Esophagus muscularis mucosa (tissue), 4 donors: ENCODE measurements at regions not wholly inside any gene's neighbourhood (a gene's known extent, or its start where the extent isn't known, plus 50 kb on each side); places are given as distances from the start of the nearest gene placed in this dataset.

Source experiments
- DNase-seq: peaks from one replicate; pipeline ENCODE4 v3.0.0-alpha.2; 2017; ENCODE audit errors: extremely low spot score
- H3K27ac ChIP-seq, 4 donors: fragments of 200-600 bp; sonication (generic); replicated peaks in 1 of 4; 1 replicate in 3 of 4; 2 replicates in 1 of 4; pipeline ENCODE4 v1.5.1; 2016 to 2019; ENCODE audit warnings: mild to moderate bottlenecking in 1 of 4
- H3K27me3 ChIP-seq, 4 donors: fragments of 200-600 bp; sonication (generic); one replicate each; pipeline versions ENCODE4 v1.5.1 to v1.6.0; 2016 to 2019
- H3K36me3 ChIP-seq, 4 donors: fragments of 200-600 bp; sonication (generic); one replicate each; pipeline ENCODE4 v1.5.1; 2016 to 2019
- H3K4me1 ChIP-seq, 4 donors: fragments of 200-600 bp; sonication (generic); one replicate each; pipeline ENCODE4 v1.5.1; 2016 to 2019
- H3K4me3 ChIP-seq, 4 donors: fragments of 200-600 bp; sonication (generic); 1 replicate in 2 of 4; 2 replicates in 2 of 4; pipeline ENCODE4 v1.5.1; 2016 to 2019; ENCODE audit warnings: mild to moderate bottlenecking in 4 of 4, moderate library complexity in 1 of 4
- H3K9me3 ChIP-seq, 4 donors: fragments of 200-600 bp; sonication (generic); 1 replicate in 3 of 4; 2 replicates in 1 of 4; pipeline ENCODE4 v1.5.1; 2016 to 2019
- EP300 ChIP-seq: sonication (generic); formaldehyde crosslinking; IDR thresholded peaks from one replicate; pipeline ENCODE4 v1.6.1; 2017; ENCODE audit warnings: antibody characterized with exemption
- POLR2A ChIP-seq: fragments of 450-650 bp; IDR thresholded peaks from one replicate; pipeline ENCODE4 v1.6.1; 2017; ENCODE audit warnings: antibody characterized with exemption, moderate library complexity, mild to moderate bottlenecking, low read depth
- POLR2AphosphoS5 ChIP-seq, 2 donors: sonication (generic); formaldehyde crosslinking; IDR thresholded peaks; one replicate each; pipeline ENCODE4 v1.6.1; 2017; ENCODE audit warnings: antibody characterized with exemption in 2 of 2
- WGBS: methylation state at CpG from one replicate; pipeline ENCODE4 v1.1.5; 2018; 5-methylcytosine and 5-hydroxymethylcytosine counted together
- intact Hi-C: fragments of 100-400 bp; cut with DNase I; formaldehyde crosslinking; loops from one replicate; pipeline ENCODE4 v1.15.1; 2023
- TF ChIP-seq, protein P1 (sequence below), 3 experiments: fragments of 200-600 bp in 2 of 3; fragments of 450-650 bp in 1 of 3; sonication (generic) in 2 of 3; IDR thresholded peaks; one replicate each; pipeline ENCODE4 v1.5.1; 2017 to 2019; ENCODE audit warnings: antibody characterized with exemption in 3 of 3, mild to moderate bottlenecking in 2 of 3, moderate library complexity in 1 of 3

DNA sequence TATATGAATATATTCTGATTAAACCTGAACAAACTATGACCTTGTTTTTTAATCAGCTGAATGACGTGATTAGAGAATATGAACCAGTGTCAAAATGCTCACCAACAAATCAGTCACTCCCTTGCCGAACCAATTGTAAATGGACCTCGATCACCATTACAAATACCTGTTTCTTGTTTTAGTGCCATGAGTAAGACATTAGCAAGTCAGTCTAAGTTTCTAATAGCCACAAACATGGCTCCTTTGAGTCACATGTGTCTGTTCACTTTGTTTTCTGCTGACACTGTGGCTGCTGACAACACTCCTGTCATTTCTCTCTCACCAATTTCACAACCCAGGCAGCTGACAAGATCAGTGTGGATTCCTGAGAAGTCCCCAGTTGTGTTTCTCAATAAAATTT, 286.2 kb upstream of the MDGA2 start:
- H3K4me1 ChIP-seq, result no peaks in the 10 kb centered on the region
- no peaks in the 10 kb centered on the region for H3K9me3 ChIP-seq
- TF ChIP-seq EP300 (no peak), POLR2A (no peak), POLR2AphosphoS5 (IDR thresholded peaks at IDR 0.05) (no peak)
- TF ChIP-seq, protein P1, sequence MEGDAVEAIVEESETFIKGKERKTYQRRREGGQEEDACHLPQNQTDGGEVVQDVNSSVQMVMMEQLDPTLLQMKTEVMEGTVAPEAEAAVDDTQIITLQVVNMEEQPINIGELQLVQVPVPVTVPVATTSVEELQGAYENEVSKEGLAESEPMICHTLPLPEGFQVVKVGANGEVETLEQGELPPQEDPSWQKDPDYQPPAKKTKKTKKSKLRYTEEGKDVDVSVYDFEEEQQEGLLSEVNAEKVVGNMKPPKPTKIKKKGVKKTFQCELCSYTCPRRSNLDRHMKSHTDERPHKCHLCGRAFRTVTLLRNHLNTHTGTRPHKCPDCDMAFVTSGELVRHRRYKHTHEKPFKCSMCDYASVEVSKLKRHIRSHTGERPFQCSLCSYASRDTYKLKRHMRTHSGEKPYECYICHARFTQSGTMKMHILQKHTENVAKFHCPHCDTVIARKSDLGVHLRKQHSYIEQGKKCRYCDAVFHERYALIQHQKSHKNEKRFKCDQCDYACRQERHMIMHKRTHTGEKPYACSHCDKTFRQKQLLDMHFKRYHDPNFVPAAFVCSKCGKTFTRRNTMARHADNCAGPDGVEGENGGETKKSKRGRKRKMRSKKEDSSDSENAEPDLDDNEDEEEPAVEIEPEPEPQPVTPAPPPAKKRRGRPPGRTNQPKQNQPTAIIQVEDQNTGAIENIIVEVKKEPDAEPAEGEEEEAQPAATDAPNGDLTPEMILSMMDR (IDR thresholded peaks at IDR 0.05), result no peak
- no peak overlapping the region for H3K4me3 ChIP-seq
- no peaks in the 10 kb centered on the region for H3K36me3 ChIP-seq
- WGBS, result 86% methylated on average over 3 of the region's 3 CpGs
- intact Hi-C loops, result no loop called here
- no peaks in the 10 kb centered on the region for H3K27me3 ChIP-seq
- no peak for DNase-seq
- no peak overlapping the region for H3K27ac ChIP-seq

DNA sequence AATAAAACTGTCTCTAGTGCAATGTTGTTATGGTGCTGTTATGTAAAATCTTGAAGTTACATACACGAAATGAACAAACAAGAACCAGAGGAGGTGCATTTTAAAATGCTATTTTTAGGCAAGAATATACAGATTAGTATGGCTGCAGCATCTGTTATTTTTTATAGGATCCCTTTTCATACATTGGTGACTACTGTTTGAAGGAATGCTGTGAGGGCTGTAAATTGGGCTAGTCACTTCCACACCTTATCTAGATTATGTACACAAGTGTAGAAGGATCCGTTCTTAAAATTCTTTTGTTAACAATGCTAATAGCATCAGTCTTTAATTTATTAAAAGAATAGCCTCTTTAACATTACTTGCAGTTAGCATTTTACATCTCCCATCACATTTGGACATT, 284.3 kb upstream of the MDGA2 start:
- DNase-seq, result no peak
- no peaks in the 10 kb centered on the region for H3K4me1 ChIP-seq
- WGBS, result 45% methylated on average over 2 of the region's 2 CpGs
- TF ChIP-seq POLR2A (no peak), POLR2AphosphoS5 (IDR thresholded peaks at IDR 0.05) (no peak), EP300 (no peak)
- TF ChIP-seq, protein P1 (IDR thresholded peaks at IDR 0.05), result no peak
- intact Hi-C loops, result no loop called here
- no peaks in the 10 kb centered on the region for H3K36me3 ChIP-seq
- H3K9me3 ChIP-seq, result no peaks in the 10 kb centered on the region
- no peak overlapping the region for H3K4me3 ChIP-seq
- no peaks in the 10 kb centered on the region for H3K27me3 ChIP-seq
- H3K27ac ChIP-seq, result no peak overlapping the region

DNA sequence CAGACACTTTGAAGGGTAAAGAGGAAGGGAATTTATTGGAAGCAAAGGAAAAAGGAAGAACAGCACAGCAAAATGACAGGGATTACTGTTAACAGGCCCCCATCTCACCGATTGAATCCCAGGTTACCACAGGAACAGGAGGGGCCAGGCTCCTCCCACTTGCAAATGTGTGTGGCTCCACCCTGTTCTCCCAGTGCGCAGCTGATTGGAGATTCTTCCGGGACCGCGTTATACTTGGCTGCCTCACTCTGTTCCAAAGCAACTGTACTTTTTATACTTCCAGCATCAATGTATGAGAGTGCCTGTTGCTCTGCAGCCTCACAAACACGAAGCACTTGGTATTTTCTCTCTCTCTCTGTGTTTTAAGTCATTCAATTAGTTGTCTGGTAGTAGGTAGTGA, 273.6 kb upstream of the MDGA2 start:
- TF ChIP-seq EP300, result no peak
- TF ChIP-seq POLR2A, result no peak
- no peak for TF ChIP-seq POLR2AphosphoS5 (IDR thresholded peaks at IDR 0.05)
- TF ChIP-seq, protein P1 (IDR thresholded peaks at IDR 0.05), result no peak
- Histone ChIP-seq H3K9me3 (no peaks in the 10 kb centered on the region), H3K27me3 (no peaks in the 10 kb centered on the region), H3K27ac (no peak overlapping the region), H3K4me1 (no peaks in the 10 kb centered on the region), H3K4me3 (no peak overlapping the region), H3K36me3 (no peaks in the 10 kb centered on the region)
- WGBS, result 84% methylated on average over 6 of the region's 6 CpGs
- no peak for DNase-seq
- intact Hi-C loops, result no loop called here

DNA sequence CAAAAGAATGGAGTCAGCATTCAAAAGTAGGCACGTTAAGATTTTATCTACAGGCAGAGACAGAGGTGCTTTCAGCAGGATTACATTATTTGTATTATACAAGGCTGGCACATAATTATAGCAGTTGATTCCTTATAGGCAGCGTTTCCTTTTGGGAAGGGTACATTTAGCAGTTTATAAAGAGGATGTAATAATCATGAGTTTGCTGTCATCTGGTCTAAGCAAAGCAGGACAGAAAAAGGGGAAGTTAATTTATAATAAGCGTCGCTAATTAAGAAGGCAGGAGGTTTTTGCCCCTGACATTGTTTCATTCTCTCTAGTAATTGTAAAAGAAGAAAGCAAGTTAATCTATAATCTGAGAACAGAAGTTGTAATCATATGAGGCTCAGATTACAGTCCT, 259.9 kb upstream of the MDGA2 start:
- H3K36me3 ChIP-seq, result no peaks in the 10 kb centered on the region
- intact Hi-C loops, result no loop called here
- TF ChIP-seq EP300 (no peak), POLR2AphosphoS5 (IDR thresholded peaks at IDR 0.05) (no peak), POLR2A (no peak)
- TF ChIP-seq, protein P1 (IDR thresholded peaks at IDR 0.05), result no peak
- H3K9me3 ChIP-seq, result no peaks in the 10 kb centered on the region
- H3K4me1 ChIP-seq, result no peaks in the 10 kb centered on the region
- H3K27ac ChIP-seq, result no peak overlapping the region
- no peak for DNase-seq
- H3K4me3 ChIP-seq, result no peak overlapping the region
- H3K27me3 ChIP-seq, result no peaks in the 10 kb centered on the region
- WGBS, result 53% methylated on average over 4 of the region's 4 CpGs

DNA sequence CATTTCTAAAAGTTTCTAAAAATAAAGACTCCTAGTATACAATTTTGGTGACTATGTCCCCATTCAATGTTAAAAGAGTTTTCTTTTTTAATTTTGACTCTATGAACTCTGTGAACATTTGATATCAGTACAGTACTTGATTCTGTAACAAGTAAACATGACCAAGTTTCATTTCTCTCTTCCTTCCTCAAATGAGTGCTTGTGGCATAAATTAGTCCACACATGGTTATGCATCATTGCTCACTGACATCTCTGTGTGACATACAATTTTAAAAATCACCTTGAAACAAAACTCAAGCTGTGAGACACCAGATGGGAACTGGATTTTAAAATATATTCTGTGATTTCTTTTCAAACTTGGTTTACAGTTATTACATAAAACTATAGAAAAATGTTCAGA, 253.9 kb upstream of the MDGA2 start:
- no peak for DNase-seq
- Histone ChIP-seq H3K9me3 (peaks cover 0 to 2% (median 0%) of the 10 kb centered on the region in 4 donors), H3K27me3 (no peaks in the 10 kb centered on the region), H3K4me3 (no peak overlapping the region), H3K36me3 (no peaks in the 10 kb centered on the region), H3K4me1 (no peaks in the 10 kb centered on the region), H3K27ac (no peak overlapping the region)
- no peak for TF ChIP-seq POLR2A
- no peak for TF ChIP-seq EP300
- no peak for TF ChIP-seq POLR2AphosphoS5 (IDR thresholded peaks at IDR 0.05)
- TF ChIP-seq, protein P1 (IDR thresholded peaks at IDR 0.05), result no peak
- intact Hi-C loops, result no loop called here
